GM23248 (cell line): ENCODE measurements at regions not wholly inside any gene's neighbourhood (a gene's known extent, or its start where the extent isn't known, plus 50 kb on each side); places are given as distances from the start of the nearest gene placed in this dataset.

Source experiments
- DNase-seq: peaks from one replicate; pipeline ENCODE4 v3.0.0-alpha.2; 2015
- H2AFZ ChIP-seq: fragments of 200-600 bp; sonication (generic); 2 replicates; pipeline ENCODE4 v1.6.1; 2016; ENCODE audit warnings: antibody characterized with exemption
- H3F3A ChIP-seq: fragments of 200-600 bp; sonication (generic); 2 replicates; pipeline ENCODE4 v1.6.1; 2016; ENCODE audit warnings: mild to moderate bottlenecking, antibody characterized with exemption, mixed run types; ENCODE audit not compliant: insufficient read depth
- H3K27ac ChIP-seq: fragments of 200-600 bp; sonication (generic); 2 replicates; pipeline ENCODE4 v1.5.1; 2016; ENCODE audit warnings: mild to moderate bottlenecking
- H3K27me3 ChIP-seq: fragments of 200-600 bp; sonication (generic); replicated peaks from 2 replicates; pipeline ENCODE4 v1.6.1; 2016; ENCODE audit warnings: mild to moderate bottlenecking; ENCODE audit not compliant: insufficient read depth
- H3K36me3 ChIP-seq: fragments of 200-600 bp; sonication (generic); 2 replicates; pipeline ENCODE4 v1.6.1; 2016; ENCODE audit warnings: low read depth, mild to moderate bottlenecking
- H3K4me1 ChIP-seq: fragments of 200-600 bp; sonication (generic); 2 replicates; pipeline ENCODE4 v1.6.1; 2016; ENCODE audit warnings: mild to moderate bottlenecking; ENCODE audit not compliant: insufficient read depth
- H3K4me2 ChIP-seq: fragments of 200-600 bp; sonication (generic); one replicate; pipeline ENCODE4 v1.6.1; 2016; ENCODE audit warnings: mild to moderate bottlenecking; ENCODE audit not compliant: unreplicated experiment
- H3K4me3 ChIP-seq: fragments of 200-600 bp; sonication (generic); 2 replicates; pipeline ENCODE4 v1.5.1; 2016; ENCODE audit warnings: mild to moderate bottlenecking
- H3K79me2 ChIP-seq: fragments of 200-600 bp; sonication (generic); 2 replicates; pipeline ENCODE4 v1.6.1; 2016; ENCODE audit warnings: mild to moderate bottlenecking; ENCODE audit not compliant: insufficient read depth
- H3K9ac ChIP-seq: fragments of 200-600 bp; sonication (generic); 2 replicates; pipeline ENCODE4 v1.6.1; 2016; ENCODE audit warnings: mild to moderate bottlenecking
- H3K9me2 ChIP-seq: fragments of 200-600 bp; sonication (generic); 2 replicates; pipeline ENCODE4 v1.6.1; 2016; ENCODE audit warnings: mixed run types, mild to moderate bottlenecking, moderate library complexity; ENCODE audit not compliant: insufficient read depth
- H3K9me3 ChIP-seq: fragments of 200-600 bp; sonication (generic); one replicate; pipeline ENCODE4 v1.6.1; 2017; ENCODE audit warnings: low read depth
- H4K20me1 ChIP-seq: fragments of 200-600 bp; sonication (generic); 2 replicates; pipeline ENCODE4 v1.6.0; 2016; ENCODE audit not compliant: insufficient read depth
- EZH2 ChIP-seq: fragments of 200-600 bp; sonication (generic); IDR thresholded peaks from 2 replicates; pipeline ENCODE4 v1.6.1; 2018; ENCODE audit warnings: antibody characterized with exemption, mild to moderate bottlenecking; ENCODE audit not compliant: insufficient read depth, poor library complexity, severe bottlenecking
- EZH2phosphoT487 ChIP-seq: fragments of 200-600 bp; sonication (generic); IDR thresholded peaks from 2 replicates; pipeline ENCODE4 v1.6.1; 2018; ENCODE audit warnings: antibody characterized with exemption, moderate library complexity, mild to moderate bottlenecking, low read depth; ENCODE audit not compliant: insufficient read depth
- WGBS, 2 experiments: methylation state at CpG; one replicate each; pipeline ENCODE4 v1.1.6; 2015 to 2017; ENCODE audit warnings: low lambda C conversion rate in 2 of 2, low coverage in 1 of 2; ENCODE audit errors: missing lambda C conversion rate in 2 of 2; 5-methylcytosine and 5-hydroxymethylcytosine counted together
- in situ Hi-C: fragments of 300-500 bp; cut with MboI; formaldehyde crosslinking; loops from 2 replicates; pipeline ENCODE4 v1.15.0; 2020

- no peaks in the 10 kb centered on the region for H3K9me2 ChIP-seq
- H3K4me3 ChIP-seq = no peak overlapping the region
- no peak overlapping the region for H3K27ac ChIP-seq
- H3K36me3 ChIP-seq = no peaks in the 10 kb centered on the region
- TF ChIP-seq EZH2phosphoT487 = no peak
- TF ChIP-seq EZH2 = no peak
- in situ Hi-C loops = no loop called here
- WGBS, 2 experiments = 39 to 42% methylated on average over 7 of the region's 7 CpGs
- H4K20me1 ChIP-seq = no peaks in the 10 kb centered on the region
- H3K27me3 ChIP-seq = no peaks in the 10 kb centered on the region
- no peak overlapping the region for H2AFZ ChIP-seq
- H3K4me2 ChIP-seq = no peak overlapping the region
- H3K9me3 ChIP-seq = no peaks in the 10 kb centered on the region
- H3K9ac ChIP-seq = no peak overlapping the region
- H3F3A ChIP-seq = no peaks in the 10 kb centered on the region
- DNase-seq = no peak
- H3K79me2 ChIP-seq = no peaks in the 10 kb centered on the region
- no peaks in the 10 kb centered on the region for H3K4me1 ChIP-seq
Observed at GRCh38 chr4:189362364-189362763, 578.3 kb upstream of the FRG1 start.

- Histone ChIP-seq H2AFZ (no peak overlapping the region), H3K4me3 (no peak overlapping the region), H3K9me2 (no peaks in the 10 kb centered on the region), H3K79me2 (no peaks in the 10 kb centered on the region), H3K27me3 (no peaks in the 10 kb centered on the region), H3K9ac (no peak overlapping the region), H3K36me3 (no peaks in the 10 kb centered on the region), H3K4me1 (no peaks in the 10 kb centered on the region), H4K20me1 (no peaks in the 10 kb centered on the region), H3K4me2 (no peak overlapping the region), H3F3A (no peaks in the 10 kb centered on the region), H3K27ac (no peak overlapping the region), H3K9me3 (no peaks in the 10 kb centered on the region)
- WGBS, 2 experiments = 79 to 82% methylated on average over 21 to 34 of the region's 44 CpGs
- in situ Hi-C loops = no loop called here
- no peak for DNase-seq
- TF ChIP-seq EZH2 (no peak), EZH2phosphoT487 (no peak)
Observed at GRCh38 chr4:189364032-189364449, 576.6 kb upstream of the FRG1 start.

GRCh38 chr4:189365451-189365850 lies 575.2 kb upstream of the FRG1 start:
- 11 to 18% methylated on average over 6 of the region's 6 CpGs for WGBS, 2 experiments
- Histone ChIP-seq H2AFZ (no peak overlapping the region), H4K20me1 (no peaks in the 10 kb centered on the region), H3K9ac (no peak overlapping the region), H3K4me1 (no peaks in the 10 kb centered on the region), H3K36me3 (no peaks in the 10 kb centered on the region), H3K79me2 (no peaks in the 10 kb centered on the region), H3K27me3 (no peaks in the 10 kb centered on the region), H3F3A (no peaks in the 10 kb centered on the region), H3K9me2 (no peaks in the 10 kb centered on the region), H3K9me3 (no peaks in the 10 kb centered on the region), H3K27ac (no peak overlapping the region), H3K4me2 (no peak overlapping the region), H3K4me3 (no peak overlapping the region)
- no peak for DNase-seq
- in situ Hi-C loops = no loop called here
- TF ChIP-seq EZH2phosphoT487 (no peak), EZH2 (no peak)

- Histone ChIP-seq H3F3A (no peaks in the 10 kb centered on the region), H3K79me2 (no peaks in the 10 kb centered on the region), H3K27ac (no peak overlapping the region), H3K27me3 (no peaks in the 10 kb centered on the region), H3K9me3 (no peaks in the 10 kb centered on the region), H3K4me3 (no peak overlapping the region), H3K9me2 (no peaks in the 10 kb centered on the region), H3K4me2 (no peak overlapping the region), H3K4me1 (no peaks in the 10 kb centered on the region), H3K36me3 (no peaks in the 10 kb centered on the region), H3K9ac (no peak overlapping the region), H4K20me1 (no peaks in the 10 kb centered on the region), H2AFZ (no peak overlapping the region)
- in situ Hi-C loops = no loop called here
- WGBS, 2 experiments = 29 to 30% methylated on average over 3 of the region's 3 CpGs
- DNase-seq = no peak
- TF ChIP-seq EZH2phosphoT487 (no peak), EZH2 (no peak)
Observed at GRCh38 chr4:189367832-189368231, 572.8 kb upstream of the FRG1 start.

- Histone ChIP-seq H4K20me1 (no peaks in the 10 kb centered on the region), H2AFZ (no peak overlapping the region), H3K9me2 (no peaks in the 10 kb centered on the region), H3K9me3 (no peaks in the 10 kb centered on the region), H3K4me3 (no peak overlapping the region), H3K4me2 (no peak overlapping the region), H3K9ac (no peak overlapping the region), H3K4me1 (no peaks in the 10 kb centered on the region), H3K36me3 (no peaks in the 10 kb centered on the region), H3K79me2 (no peaks in the 10 kb centered on the region), H3K27ac (no peak overlapping the region), H3K27me3 (no peaks in the 10 kb centered on the region), H3F3A (no peaks in the 10 kb centered on the region)
- in situ Hi-C loops = no loop called here
- DNase-seq = no peak
- TF ChIP-seq EZH2 (no peak), EZH2phosphoT487 (no peak)
- 19 to 21% methylated on average over 2 of the region's 2 CpGs for WGBS, 2 experiments
Observed at GRCh38 chr4:189374176-189374575, 566.5 kb upstream of the FRG1 start.
